ENCODE measurements at regions not wholly inside any gene's neighbourhood (a gene's known extent, or its start where the extent isn't known, plus 50 kb on each side); places are given as distances from the start of the nearest gene placed in this dataset.
"Not testable (repeated sequence)": the region's sequence is repeated elsewhere in the genome, so short reads cannot be mapped to it uniquely, and the experiment has no call there.

DNA sequence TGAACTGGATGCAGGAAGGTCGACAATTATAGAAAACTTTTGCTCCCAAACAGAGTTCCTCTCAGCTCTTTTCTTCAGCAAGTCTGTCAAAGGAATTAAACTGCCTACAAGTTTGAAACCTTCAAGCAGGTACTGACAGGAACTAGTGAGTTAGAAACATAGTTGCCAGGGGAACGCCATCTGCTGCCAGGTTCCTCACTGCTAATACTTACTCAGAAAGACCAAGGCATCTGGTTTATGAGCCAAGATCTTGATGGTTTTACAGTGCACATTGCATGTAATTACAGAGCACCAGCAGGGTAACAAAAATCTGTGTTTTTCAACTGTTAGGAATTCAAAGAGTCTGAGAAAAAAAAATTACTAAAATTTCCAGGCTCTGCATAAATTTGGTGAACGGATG, 300.0 kb upstream of the NRG3 start:
- peak in 19 of 42 donors; percentile 4 to 72 (median 37) for DNase-seq
- intact Hi-C loops (cut with DNase I) = no loop called here

DNA sequence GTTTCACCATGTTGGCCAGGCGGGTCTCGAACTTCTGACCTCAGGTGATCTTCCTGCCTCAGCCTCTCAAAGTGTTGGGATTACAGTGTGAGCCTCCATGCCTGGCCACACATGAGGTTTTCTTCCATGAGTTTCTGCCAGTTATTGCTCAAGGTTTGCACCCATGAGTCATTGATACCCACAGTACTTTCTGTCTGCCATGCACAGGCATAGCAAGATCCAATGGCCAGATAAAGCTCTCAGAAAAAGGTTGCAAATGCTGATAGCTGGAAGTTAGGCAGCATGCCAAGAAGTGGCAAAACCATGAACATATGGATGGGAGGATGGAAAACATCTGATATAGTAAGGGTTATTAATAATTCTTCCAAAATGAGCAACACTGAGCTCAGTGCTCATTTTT, 298.7 kb upstream of the NRG3 start:
- intact Hi-C loops (cut with DNase I) = no loop called here
- DNase-seq = no peak

DNA sequence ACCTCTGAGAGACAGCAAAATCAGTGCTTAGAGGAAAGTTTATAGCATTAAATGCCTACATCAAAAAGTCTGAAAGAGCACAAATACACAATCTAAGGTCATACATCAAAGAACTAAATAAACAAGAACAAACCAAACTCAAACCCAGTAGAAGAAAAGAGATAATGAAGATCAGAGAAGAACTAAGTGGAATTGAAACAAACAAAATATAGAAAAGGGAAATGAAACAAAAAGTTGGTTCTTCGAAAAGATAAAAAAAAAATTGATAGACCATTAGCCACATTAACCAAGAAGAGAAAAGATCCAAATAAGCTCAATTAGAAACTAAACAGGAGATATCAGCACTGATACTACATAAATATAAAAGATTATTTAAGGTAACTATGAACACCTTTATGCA, 280.0 kb upstream of the NRG3 start:
- no peak for DNase-seq
- intact Hi-C loops (cut with DNase I) = no loop called here

DNA sequence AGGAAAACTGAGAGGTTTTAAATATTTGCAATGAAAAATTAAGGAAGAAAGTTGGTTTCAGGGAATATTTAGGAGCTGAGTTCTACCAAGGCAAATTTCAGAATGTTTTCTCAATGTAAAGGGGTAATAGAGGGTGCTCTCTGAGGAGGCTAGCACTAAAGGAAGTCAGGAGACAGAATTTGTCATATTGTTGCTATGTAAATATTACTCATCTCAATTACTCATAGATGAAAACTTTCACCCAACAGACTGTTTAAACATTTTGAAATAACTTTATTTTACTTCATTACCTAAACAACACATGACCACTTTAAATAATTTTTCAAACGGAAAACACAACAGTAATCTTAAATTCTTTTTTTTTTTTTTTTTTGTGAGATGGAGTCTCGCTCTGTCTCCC, 274.8 kb upstream of the NRG3 start:
- intact Hi-C loops (cut with DNase I) = no loop called here
- no peak for DNase-seq

DNA sequence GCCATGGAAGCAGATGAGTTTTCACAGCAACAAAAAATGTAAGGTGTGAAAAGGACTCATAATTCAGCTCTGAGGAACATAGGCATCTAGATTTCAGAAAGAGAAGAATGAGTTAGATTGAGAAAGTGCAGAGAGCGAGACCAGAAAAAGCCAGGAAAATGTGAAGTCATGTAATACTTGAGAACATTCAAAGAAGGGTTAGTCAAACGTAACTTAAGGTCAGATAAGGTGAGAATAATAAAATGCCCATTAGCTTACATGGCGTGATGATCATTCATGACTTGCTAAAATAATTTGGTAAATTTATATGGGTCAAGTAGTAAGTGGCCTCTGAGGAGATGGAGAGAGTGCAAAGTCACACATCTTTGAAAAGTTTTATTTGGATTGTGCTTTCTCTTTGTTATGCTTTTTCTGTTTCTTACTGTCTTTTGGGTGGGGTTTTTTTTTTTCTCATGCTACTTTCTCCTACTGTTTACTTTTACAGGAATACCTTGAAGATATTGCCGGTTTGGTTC, 271.8 kb upstream of the NRG3 start:
- intact Hi-C loops (cut with DNase I) = no loop called here
- DNase-seq = no peak

DNA sequence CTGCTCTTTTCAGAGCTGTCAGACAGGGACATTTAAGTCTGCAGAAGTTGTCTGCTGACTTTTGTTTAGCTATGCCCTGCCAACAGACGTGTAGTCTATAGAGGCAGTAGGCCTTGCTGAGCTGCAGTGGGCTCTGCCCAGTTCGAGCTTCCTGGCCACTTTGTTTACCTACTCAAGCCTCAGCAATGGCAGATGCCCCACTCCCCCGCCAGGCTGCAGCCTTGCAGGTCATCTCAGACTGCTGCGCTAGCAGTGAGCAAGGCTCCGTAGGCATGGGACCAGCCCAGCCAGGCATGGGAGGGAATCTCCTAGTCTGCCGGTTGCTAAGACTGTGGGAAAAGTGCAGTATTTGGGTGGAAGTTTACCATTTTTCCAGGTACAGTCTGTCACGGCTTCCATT, 230.5 kb upstream of the NRG3 start:
- intact Hi-C loops (cut with DNase I); DNase-seq: not testable (repeated sequence)

DNA sequence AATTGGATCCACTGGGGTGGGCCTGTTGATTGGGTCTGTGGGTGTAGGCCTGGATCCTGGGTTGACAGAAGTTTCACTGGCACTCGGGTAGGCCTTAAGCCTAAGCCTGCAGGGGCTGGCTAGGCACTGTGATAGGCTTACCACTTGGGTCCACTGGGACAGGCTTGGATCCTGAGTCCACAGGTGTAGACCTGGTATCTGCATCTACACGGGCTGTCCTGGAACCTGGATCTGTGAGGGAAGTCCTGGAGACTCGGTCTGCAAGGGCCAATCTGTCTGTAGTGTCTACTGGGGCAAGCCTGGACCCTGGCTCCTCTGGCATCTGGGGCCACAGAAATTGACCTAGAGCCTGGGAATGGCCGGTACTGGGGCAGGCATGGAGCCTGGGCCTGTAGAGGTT, 219.0 kb upstream of the NRG3 start:
- no peak for DNase-seq
- intact Hi-C loops (cut with DNase I) = no loop called here

DNA sequence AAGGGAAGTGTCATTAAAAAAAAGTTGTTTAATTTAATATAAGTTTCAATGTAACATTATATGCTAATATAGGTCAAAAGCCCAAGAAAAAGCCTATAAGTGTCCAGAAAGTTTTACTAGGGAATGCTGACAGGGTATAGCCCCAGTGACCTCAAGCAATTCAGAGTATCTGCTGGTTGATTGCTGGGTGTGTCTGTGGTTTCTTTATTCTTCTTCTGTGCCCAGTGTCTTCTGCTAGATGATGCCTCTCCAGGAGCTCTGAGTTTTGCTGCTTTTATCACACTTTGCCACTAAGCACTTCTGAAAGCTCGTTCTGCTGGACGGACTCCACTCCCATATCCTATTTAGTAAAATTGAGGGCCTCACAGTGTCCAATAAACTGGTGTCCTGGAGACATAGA, 212.2 kb upstream of the NRG3 start:
- no peak for DNase-seq
- intact Hi-C loops (cut with DNase I) = no loop called here

DNA sequence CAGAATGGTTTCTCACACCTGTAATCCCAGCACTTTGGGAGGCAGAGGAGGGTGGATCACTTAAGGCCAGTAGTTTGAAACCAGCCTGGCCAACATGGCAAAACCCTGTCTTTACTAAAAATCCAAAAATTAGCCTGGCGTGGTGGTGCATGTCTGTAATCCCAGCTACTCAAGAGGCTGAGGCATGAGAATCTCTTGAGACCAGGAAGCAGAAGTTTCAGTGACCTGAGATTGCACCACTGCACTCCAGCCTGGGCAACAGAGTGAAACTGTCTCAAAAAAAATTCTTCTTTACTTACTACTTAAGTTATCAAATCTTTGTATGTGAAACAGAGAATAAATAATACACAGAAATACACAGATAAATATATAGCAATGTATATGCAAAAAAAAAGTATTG, 210.2 kb upstream of the NRG3 start:
- DNase-seq; intact Hi-C loops (cut with DNase I): not testable (repeated sequence)

DNA sequence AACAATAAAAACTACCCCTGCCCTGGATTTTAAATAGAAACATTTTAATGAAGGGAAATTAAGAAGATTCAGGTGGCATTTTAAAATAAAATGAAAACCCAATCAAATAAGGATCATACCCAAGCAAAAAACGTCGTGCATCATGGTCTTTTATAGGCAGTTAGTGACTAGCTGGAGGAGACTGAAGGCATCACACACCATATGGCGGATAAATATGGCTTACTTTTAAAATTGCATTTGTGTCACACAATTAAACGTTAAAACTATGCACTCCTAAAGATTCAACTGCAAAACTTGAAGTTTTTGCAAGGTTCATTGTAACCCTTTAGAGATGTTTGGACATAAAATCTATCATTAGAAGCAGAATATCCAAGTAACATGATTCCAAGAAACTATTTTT, 200.1 kb upstream of the NRG3 start:
- intact Hi-C loops (cut with DNase I) = no loop called here
- DNase-seq = no peak

DNA sequence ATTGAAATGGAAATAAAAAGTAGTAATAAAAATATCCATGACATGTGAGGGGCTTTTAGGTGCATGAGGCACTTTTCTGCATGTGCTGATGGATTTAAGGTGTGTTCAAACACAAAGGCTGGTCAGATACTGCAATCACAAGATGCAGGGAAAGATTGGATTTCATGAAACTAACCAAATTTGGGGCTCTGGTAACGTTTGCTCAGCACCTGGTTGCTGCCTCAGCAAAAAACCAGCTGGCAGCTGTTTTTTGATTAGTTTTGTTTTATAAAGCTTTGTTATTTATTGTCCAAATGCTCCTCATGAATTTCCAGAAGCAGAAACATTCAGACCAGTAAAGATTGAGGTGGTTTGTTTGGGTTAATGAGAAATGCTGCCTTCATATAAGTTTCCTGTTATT, 195.7 kb upstream of the NRG3 start:
- intact Hi-C loops (cut with DNase I) = no loop called here
- no peak for DNase-seq

DNA sequence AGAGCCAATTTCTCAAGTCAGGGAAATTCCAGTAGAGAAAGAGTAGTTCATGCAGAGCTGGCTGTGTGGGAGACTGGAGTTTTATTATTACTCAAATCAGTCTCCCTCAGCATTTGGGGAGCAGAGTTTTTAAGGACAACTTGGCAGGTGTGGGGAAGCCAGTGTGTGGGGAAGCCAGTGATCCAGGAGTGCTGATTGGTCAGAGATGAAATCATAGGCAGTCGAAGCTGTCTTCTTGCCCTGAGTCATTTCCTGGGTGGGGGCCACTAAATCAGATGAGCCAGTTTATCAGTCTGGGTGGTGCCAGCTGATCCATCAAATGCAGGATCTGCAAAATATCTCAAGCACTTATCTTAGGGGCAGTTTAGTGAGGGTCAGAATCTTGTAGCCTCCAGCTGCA, 194.6 kb upstream of the NRG3 start:
- intact Hi-C loops (cut with DNase I) = no loop called here
- DNase-seq = no peak

DNA sequence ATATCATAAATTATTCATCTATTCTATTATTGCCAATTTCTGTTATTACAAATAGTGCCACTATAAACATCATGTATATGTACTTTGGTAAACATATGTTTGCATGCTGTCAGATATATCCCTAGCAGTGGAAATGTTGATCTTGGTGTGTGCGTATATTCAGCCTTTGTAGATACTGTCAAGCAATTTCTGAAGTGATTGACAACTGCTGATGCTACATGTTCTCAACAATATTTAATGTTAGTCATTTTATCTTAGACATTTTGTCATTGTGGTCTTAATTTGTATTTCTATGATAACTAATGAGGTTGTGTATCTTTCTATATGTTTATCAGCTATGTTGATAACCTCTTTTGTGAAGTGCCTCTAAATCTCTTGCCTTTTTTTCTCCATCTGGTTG, 186.5 kb upstream of the NRG3 start:
- intact Hi-C loops (cut with DNase I) = no loop called here
- no peak for DNase-seq

DNA sequence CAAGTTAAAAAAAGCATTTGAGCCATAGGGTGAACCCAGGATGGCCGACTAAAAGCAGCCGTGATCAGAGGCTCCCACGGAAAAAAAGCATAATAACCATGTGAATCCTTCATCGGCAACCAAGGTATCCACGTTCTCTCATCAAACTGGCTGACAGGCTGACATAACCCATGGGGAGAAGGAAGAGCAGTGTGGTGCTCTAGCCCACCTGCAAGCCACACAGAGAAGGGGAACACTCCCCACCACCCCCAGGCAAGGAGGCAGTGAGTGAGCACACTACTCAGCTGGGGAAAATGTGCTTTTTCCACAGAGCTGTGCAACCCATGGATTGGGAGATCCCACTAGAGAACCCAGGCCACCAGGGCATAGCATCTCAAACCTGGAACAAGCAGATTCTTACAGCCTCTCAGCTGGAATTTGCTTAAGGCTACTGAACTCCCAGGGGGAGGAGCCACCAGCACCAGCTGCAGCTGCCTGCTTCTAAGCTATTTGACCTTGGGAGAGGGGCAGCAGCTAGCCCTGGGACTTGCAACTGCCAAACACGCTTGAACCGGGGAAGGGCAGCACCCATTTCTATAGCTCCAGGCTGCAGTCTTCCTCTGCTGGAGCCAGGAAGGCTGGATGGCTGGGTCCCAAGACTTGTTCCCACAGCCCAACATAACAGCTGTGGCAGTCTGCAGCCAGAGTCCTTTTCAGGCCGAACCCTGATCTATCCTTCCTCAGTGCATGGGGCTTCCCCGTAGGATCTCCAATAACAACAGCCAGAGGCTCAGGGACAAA, 178.2 kb upstream of the NRG3 start:
- intact Hi-C loops (cut with DNase I) = no loop called here
- no peak for DNase-seq

DNA sequence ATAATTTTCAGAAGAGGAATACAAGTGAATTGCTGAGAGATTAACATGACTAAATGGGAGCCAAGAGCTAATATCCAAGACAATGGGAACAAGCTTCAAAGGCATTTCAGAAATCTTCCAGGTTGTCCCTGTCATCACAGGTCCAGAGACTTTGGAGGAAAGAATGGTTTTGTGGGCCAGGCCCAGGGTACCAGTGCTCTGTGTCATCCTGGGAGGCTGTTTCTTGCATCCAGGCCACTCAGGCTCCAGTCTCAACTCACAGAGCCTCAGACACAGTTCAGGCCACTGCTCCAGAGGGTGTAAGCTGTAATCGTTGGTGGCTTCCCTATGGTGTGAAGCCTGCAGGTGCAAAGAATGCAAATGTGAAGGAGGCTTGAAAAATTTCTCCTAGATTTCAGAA, 170.4 kb upstream of the NRG3 start:
- DNase-seq = no peak
- intact Hi-C loops (cut with DNase I) = no loop called here

DNA sequence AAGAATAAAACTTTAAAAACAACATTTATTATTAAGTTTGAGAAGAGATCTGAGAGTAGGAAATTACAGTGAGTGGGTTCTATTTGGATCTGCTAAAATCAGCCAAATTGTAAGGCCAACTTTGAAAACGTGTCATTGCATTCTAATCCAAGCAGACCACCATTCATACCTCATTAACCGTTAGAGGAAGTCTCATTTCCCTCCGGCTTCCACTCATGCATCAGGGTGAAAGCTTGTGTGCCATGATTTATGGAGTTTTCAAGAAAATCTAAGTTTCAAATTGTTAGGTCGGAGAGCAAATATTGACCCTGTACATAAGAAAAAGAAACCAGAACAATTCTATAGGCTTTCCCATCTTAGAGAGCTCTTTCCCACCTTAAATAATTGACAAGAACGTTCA, 166.6 kb upstream of the NRG3 start:
- intact Hi-C loops (cut with DNase I) = no loop called here

DNA sequence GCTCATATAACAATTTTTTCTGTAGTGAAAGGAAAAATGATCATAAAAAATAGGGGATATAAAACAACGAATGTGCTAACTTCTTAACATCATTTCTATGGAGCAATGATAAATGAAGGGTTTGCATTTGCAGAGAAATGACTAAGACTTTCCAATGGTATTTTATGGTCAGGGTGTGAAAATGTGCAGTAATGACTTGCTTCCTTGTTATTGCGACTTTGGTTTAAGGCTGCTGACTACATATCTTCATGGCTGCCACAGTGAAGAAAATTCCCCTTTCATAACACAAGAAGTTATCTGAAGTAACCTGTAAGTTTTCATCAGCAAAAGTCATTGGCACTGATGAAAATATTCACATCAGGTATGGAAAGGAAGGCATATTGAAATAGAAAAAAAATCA, 166.1 kb upstream of the NRG3 start:
- intact Hi-C loops (cut with DNase I) = no loop called here
- no peak for DNase-seq

More for the DNA sequence above, 166.6 kb upstream of the NRG3 start:
- no peak for DNase-seq

DNA sequence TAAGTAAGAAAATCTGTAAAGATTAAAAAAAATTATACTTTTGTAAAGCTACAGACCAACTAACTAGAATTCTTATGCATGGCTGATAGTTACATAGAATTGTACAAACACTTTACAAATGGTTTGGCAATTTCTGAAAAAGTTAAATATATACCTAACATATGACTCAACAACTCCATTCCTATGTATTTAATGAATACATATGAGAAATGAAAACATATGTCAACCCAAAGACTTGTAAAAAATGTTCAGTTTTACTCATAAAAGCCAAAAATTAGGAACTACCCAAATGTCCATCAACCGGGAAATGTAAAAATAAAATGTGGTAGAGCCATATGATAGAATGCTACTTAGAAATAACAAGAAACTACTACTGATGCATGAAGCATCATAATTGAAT, 152.6 kb upstream of the NRG3 start:
- DNase-seq = no peak
- intact Hi-C loops (cut with DNase I) = no loop called here

DNA sequence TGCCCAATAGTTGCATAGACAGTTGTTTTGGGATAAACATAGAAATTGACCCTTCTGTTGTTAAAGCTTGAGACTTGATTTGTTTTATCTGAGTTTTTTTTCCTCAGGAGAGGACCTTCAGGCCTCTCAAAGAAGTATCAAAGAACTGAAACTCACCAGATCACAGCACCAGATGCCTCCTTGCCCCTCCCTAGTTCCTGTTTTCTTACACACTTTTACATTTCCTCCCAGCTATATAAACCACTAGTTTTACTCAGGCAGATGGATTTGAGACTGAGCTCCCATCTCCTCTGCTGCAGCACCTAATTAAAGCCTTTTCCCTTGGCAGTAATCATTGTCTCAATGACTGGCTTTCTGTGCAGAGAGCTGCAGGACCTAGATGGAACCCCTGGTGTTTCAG, 150.6 kb upstream of the NRG3 start:
- intact Hi-C loops (cut with DNase I) = no loop called here
- DNase-seq = no peak

DNA sequence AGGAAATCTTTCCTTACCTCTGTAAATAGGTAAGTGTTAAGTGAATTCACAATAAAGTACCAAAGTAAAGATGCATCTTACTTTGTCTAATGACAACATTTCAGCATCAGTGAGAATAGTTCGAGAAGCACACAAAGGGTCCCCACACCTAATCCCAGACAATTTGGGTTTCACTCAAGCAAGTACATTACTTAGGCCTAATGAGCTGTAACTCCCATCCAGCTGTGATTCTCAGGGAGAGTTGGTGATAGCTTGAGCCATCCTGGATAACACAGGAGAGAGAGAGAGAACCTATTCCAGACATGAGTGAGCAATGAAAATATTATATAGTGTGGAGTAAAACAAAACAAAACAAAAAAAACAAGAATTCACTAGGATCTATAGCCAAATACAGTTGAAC, 149.1 kb upstream of the NRG3 start:
- no peak for DNase-seq
- intact Hi-C loops (cut with DNase I) = no loop called here

DNA sequence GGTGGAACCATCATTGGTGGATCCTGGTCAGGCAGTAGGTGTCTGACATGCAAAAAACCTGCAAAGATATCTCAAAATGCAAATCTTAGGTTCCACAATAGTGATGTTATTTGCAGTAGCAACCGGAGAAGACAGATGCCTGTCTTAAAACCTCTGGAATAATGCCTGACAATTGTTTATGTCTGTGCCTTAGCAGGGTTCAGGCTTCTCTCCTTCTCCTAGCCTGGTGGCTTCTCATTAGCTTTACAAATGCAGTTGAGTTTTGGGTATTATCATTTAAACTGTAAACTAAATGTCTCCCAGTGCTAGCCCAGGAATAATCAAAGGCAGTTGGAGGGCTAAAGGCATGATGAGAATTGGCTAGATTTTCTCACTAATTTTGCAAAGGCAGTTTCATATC, 146.3 kb upstream of the NRG3 start:
- intact Hi-C loops (cut with DNase I) = no loop called here
- DNase-seq = no peak

DNA sequence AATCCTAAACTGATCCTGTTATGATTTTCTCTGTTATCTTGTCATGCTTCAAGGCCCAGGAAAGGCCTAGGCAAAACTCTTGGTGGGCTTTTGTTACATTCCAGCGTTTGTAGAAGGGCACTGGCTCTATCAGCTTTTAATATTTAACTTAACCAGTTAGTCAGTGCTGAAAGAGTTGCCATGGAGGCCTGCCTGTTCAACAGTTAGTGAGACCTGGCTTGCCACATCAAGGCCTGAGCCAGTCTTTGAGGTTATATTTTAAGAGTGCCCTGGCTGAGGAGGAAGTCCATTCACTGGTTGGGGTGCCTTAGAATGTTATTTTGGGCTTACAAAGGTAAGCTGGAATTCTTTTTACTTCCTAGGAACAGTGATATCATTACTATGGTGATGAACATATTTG, 144.1 kb upstream of the NRG3 start:
- intact Hi-C loops (cut with DNase I) = no loop called here
- DNase-seq = no peak

All from head of caudate nucleus (tissue), 42 donors.